GM21529 (cell line): ENCODE measurements at regions not wholly inside any gene's neighbourhood (a gene's known extent, or its start where the extent isn't known, plus 50 kb on each side); places are given as distances from the start of the nearest gene placed in this dataset.
"Not testable (repeated sequence)": the region's sequence is repeated elsewhere in the genome, so short reads cannot be mapped to it uniquely, and the experiment has no call there.

Source experiments
- ATAC-seq: cut with Tn5 transposase; IDR thresholded peaks from one replicate; pipeline ENCODE4 v1.9.1; 2021; ENCODE audit not compliant: unreplicated experiment

DNA sequence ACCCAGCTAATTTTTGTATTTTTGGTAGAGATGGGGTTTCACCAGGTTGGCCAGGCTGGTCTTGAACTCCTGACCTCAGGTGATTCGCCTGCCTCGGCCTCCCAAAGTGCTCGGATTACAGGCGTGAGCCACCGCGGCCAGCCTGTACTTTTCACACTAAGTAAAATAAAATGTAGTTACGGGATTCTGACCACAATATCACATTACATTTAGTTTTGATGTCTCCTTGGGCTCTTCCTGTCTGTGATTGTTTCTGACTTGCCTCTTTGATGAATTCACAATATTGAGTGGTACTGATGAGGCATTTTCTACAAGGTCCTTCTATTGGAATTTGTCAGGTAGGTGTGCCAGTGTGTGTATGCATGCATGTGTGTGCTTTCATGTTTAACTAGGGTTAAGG lies 658.6 kb upstream of the TMEM132C start:
- not testable (repeated sequence) for ATAC-seq

GRCh38 chr12:127613056-127613455 lies 653.9 kb upstream of the TMEM132C start:
- no peak for ATAC-seq

DNA sequence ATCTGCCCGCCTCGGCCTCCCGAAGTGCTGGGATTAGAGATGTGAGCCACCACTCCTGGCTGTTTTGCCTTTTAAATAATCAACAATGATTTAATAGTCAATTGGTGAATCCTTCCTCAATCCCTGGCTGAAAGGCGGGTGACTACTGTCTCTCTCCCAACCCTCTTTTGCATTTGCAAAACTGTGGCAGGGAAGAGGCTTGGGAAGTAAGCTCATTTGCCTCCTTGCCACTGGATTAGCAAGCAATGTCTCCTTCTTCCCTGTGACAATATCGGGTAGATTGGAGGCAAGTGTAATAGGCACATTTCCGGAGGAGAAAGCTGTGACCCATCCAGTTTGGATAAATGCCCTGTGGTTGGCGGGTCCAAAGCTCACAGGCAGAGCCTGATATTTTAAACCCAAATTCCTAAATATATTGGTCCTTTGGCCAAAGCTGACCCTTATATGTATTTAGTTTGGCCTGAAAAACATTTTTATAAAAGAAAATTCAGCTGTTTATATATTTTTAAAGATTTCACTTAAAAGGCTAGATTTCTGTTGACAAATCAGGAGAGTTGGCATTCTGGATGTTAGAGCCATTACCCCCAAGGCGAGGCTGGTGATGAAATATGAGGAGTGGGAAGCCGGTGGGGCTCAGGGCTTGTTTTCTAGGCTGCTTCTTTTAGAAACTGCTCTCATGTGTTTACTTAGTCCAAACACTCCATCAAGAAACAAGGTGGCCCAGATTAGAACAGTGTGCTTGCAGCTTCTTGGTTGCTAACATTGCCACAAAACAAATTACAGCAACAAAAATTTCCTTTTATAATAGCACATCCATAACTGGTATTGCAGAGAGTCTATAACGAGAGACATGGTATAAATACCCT lies 646.9 kb upstream of the TMEM132C start:
- no peak for ATAC-seq

DNA sequence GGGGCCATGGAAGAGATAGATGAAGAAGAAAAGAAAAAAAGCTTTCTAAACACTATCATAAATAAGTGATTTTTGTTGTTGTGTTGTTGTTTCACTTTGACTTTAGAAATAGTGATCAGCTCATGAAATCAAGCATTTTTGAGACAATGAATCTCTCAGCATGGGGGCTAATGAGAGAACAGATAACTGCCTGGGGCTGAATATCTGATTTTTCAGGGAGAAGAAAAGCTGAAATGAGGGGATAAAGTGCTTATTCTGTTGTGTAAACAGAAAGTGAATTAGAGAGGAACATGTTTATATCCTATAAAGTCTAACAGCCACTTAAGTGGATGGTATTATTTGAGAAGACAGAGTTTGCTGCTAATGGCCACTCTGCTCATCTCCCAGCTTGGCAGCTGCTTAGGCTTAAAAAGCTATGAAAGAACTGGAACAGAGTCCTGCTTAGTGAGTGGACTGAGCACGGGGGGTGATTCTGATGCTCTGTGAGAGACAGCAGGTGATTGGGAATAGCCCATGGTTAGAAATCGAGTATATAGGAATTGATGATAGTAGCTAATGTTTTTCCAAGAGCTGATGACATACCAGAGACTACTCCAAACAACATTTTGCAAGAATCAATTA lies 646.1 kb upstream of the TMEM132C start:
- ATAC-seq = no peak

DNA sequence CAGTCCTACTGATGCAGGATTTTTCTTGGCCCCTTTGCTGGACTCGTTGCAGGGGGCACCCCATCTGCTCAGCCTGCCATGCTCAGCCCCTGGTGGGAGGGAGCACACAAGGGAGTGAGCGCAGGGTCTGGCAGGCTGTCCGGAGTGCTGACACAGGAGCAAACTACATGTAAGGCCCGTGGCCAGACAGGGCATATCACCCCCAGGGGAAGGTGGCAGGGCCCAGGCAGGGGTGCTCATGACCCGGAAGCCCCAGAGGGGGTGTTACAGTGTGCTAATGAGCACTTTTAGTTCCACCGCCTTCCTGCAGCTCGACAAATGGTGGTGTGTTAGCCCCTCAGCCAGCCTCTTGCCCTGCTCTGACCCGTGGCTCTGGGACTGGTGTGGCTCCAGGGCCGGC lies 645.6 kb upstream of the TMEM132C start:
- no peak for ATAC-seq

DNA sequence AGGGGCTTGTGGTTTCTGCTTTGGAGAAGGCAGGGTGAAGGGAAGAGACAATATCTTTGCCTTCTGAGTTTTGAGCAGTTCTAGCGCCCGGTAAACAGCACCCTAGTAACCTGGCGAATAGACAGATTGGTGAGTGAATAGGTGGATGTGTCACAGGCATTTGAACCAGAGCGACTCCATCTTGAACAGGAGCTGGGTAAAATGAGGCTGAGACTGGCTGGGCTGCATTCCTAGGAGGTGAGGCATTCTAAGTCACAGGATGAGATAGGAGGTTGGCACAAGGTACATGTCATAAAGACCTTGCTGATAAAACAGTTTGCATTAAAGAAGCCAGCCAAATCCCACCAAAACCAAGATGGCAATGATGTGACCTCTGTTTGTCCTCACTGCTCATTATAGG lies 643.6 kb upstream of the TMEM132C start:
- ATAC-seq = no peak

GRCh38 chr12:127625176-127625771 lies 641.7 kb upstream of the TMEM132C start:
- ATAC-seq = no peak

DNA sequence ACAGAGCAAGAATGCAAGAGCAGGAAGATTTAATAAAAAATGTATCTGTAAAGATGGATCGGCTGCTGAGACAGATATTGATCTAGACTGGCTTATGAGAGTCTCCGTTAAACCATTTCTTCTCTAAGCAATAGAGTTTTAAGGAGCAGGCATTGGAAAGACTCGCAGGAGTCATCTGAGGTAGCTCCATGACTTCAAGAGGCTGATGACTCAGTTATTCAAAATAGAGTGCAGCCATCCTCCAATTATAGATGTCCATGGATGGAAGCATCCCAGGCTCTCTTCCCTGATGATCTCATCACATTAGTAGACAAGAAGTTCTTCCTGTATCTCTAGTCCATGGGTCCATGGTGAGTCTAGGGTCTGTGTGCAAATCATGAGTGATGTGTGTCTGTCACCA lies 638.3 kb upstream of the TMEM132C start:
- ATAC-seq = no peak

GRCh38 chr12:127629066-127629820 lies 637.7 kb upstream of the TMEM132C start:
- no peak for ATAC-seq

GRCh38 chr12:127632461-127632860 lies 634.5 kb upstream of the TMEM132C start:
- ATAC-seq = no peak

- ATAC-seq = no peak
These were observed 631.1 kb upstream of the TMEM132C start for GRCh38 chr12:127635838-127636237.

DNA sequence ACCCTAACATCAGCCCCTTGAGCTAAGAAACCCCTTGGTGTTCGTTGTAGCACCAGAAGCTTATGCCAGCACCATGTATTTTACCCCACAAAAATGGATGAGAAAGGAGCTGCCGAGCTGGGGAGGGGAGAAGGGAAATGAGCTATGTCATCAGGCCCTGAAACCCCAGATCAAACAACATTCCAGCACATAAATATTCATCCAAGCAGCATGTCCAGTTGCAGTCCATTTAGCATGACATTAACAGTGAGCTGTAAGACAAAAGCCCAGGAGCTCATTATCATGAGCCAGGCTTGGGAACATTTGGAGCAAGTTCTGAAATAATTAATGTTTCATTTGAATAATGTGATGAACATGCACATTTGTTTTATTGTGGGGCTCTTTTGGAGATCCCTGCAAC lies 630.1 kb upstream of the TMEM132C start:
- ATAC-seq = no peak

- no peak for ATAC-seq
These were observed 626.6 kb upstream of the TMEM132C start for GRCh38 chr12:127640181-127640886.

GRCh38 chr12:127642208-127642607 lies 624.8 kb upstream of the TMEM132C start:
- ATAC-seq = no peak

- ATAC-seq = no peak
These were observed 618.6 kb upstream of the TMEM132C start for GRCh38 chr12:127648321-127648720.

DNA sequence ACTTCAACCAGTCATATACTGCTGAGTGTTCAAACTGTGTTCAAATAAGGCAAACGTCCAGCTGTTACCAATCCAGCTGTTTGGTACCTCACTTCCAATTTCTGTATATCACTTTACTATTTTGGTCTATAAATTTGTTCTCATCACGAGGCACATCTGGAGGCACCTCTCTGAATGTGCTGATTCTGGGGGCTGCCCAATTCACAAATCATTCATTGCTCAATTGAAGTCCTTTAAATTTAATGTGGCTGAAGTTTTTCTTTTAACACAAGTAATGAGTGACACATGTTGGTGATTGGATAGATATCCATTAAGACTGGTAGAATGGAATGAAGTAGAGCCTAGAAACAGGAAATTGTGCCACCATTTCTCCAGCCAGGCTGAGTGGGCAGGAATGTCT lies 617.0 kb upstream of the TMEM132C start:
- ATAC-seq = no peak

- no peak for ATAC-seq
These were observed 616.3 kb upstream of the TMEM132C start for GRCh38 chr12:127650626-127651025.

DNA sequence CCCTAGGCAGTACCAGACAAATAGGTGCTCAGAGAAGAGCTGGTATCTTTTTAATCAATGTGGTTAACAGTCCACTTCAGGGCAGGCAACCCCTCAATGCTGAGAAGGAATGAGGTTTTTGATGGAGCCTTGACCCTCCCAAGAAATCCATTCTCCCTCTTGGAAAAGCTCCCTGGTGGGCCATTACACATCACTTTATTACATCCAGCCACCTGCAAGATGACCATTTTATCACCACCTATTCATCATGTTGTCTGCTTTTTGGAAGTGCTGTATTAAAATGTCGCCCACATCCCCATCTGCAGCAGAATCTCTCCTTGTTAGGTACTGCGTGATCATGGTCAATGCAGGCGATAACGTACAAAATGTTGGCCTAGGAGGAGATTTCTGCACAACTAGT lies 614.7 kb upstream of the TMEM132C start:
- ATAC-seq = no peak

GRCh38 chr12:127654383-127654985 lies 612.5 kb upstream of the TMEM132C start:
- no peak for ATAC-seq

GRCh38 chr12:127655691-127656090 lies 611.3 kb upstream of the TMEM132C start:
- no peak for ATAC-seq
